H9 (cell line): ENCODE measurements at regions not wholly inside any gene's neighbourhood (a gene's known extent, or its start where the extent isn't known, plus 50 kb on each side); places are given as distances from the start of the nearest gene placed in this dataset.

Experiments
- DNase-seq: peaks from one replicate; pipeline ENCODE4 v3.0.0-alpha.2; 2017
- H2AFZ ChIP-seq: one replicate; pipeline ENCODE4 v1.6.1; 2013; ENCODE audit warnings: mild to moderate bottlenecking, low read length, control low read depth, moderate library complexity
- H2AK5ac ChIP-seq: 2 replicates; pipeline ENCODE4 v1.6.1; 2013; ENCODE audit warnings: low read length, control low read depth, mixed read lengths; ENCODE audit not compliant: insufficient read length
- H2BK120ac ChIP-seq: one replicate; pipeline ENCODE4 v1.6.1; 2013; ENCODE audit warnings: low read depth, mild to moderate bottlenecking, low read length, control low read depth, inconsistent platforms; ENCODE audit not compliant: poor library complexity, severe bottlenecking
- H2BK12ac ChIP-seq: 2 replicates; pipeline ENCODE4 v1.6.1; 2013; ENCODE audit warnings: low read length, control low read depth, mixed read lengths, low read depth; ENCODE audit not compliant: insufficient read length
- H2BK15ac ChIP-seq: 2 replicates; pipeline ENCODE4 v1.6.1; 2013; ENCODE audit warnings: low read depth, low read length, control low read depth
- H2BK20ac ChIP-seq: one replicate; pipeline ENCODE4 v1.6.1; 2013; ENCODE audit warnings: low read depth, mild to moderate bottlenecking, low read length, control low read depth, inconsistent platforms; ENCODE audit not compliant: poor library complexity, severe bottlenecking
- H2BK5ac ChIP-seq: 2 replicates; pipeline ENCODE4 v1.6.1; 2013; ENCODE audit warnings: low read length, control low read depth, mixed read lengths; ENCODE audit not compliant: insufficient read length
- H3K14ac ChIP-seq: 2 replicates; pipeline ENCODE4 v1.6.1; 2013; ENCODE audit warnings: low read length, control low read depth; ENCODE audit not compliant: insufficient read depth
- H3K18ac ChIP-seq: 2 replicates; pipeline ENCODE4 v1.6.1; 2013; ENCODE audit warnings: low read depth, mild to moderate bottlenecking, mixed read lengths, low read length, control low read depth; ENCODE audit not compliant: insufficient read length
- H3K23ac ChIP-seq: 2 replicates; pipeline ENCODE4 v1.6.1; 2013; ENCODE audit warnings: low read length, control low read depth, mixed read lengths, low read depth; ENCODE audit not compliant: insufficient read length
- H3K23me2 ChIP-seq: 2 replicates; pipeline ENCODE4 v1.6.1; 2013; ENCODE audit warnings: low read depth, mild to moderate bottlenecking, mixed read lengths, low read length, control low read depth; ENCODE audit not compliant: insufficient read length, poor library complexity, severe bottlenecking
- H3K27ac ChIP-seq: 2 replicates; pipeline ENCODE4 v1.5.1; 2013; ENCODE audit warnings: low read length, control low read depth, mixed read lengths, low read depth; ENCODE audit not compliant: insufficient read length
- H3K27me3 ChIP-seq: 2 replicates; pipeline ENCODE4 v1.6.1; 2013; ENCODE audit warnings: low read length, control low read depth, inconsistent platforms; ENCODE audit not compliant: insufficient read depth
- H3K4ac ChIP-seq: 2 replicates; pipeline ENCODE4 v1.6.1; 2013; ENCODE audit warnings: low read depth, mild to moderate bottlenecking, control low read depth, inconsistent platforms, low read length, moderate library complexity
- H3K4me1 ChIP-seq: 2 replicates; pipeline ENCODE4 v1.6.1; 2013; ENCODE audit warnings: low read length, control low read depth, inconsistent platforms; ENCODE audit not compliant: insufficient read depth
- H3K4me2 ChIP-seq: 2 replicates; pipeline ENCODE4 v1.6.1; 2013; ENCODE audit warnings: low read length, control low read depth, mixed read lengths; ENCODE audit not compliant: insufficient read length, insufficient read depth
- H3K56ac ChIP-seq: 2 replicates; pipeline ENCODE4 v1.6.1; 2013; ENCODE audit warnings: low read depth, mild to moderate bottlenecking, mixed read lengths, low read length, control low read depth; ENCODE audit not compliant: insufficient read length
- H3K79me1 ChIP-seq: 2 replicates; pipeline ENCODE4 v1.6.1; 2013; ENCODE audit warnings: low read depth, mild to moderate bottlenecking, moderate library complexity, low read length, control low read depth, inconsistent platforms; ENCODE audit not compliant: insufficient read depth, poor library complexity, severe bottlenecking
- H3K79me2 ChIP-seq: 2 replicates; pipeline ENCODE4 v1.6.1; 2013; ENCODE audit warnings: low read length, control low read depth, inconsistent platforms; ENCODE audit not compliant: insufficient read depth
- H3K9ac ChIP-seq: 2 replicates; pipeline ENCODE4 v1.6.1; 2013; ENCODE audit warnings: low read length, control low read depth, mixed read lengths; ENCODE audit not compliant: insufficient read length; ENCODE audit errors: extremely low read depth
- H3K9me3 ChIP-seq: one replicate; pipeline ENCODE4 v1.6.1; 2013; ENCODE audit warnings: low read depth, low read length, inconsistent platforms; ENCODE audit not compliant: control insufficient read depth
- H3T11ph ChIP-seq: one replicate; pipeline ENCODE4 v1.6.1; 2013; ENCODE audit warnings: mild to moderate bottlenecking, low read length, control low read depth, inconsistent platforms
- H4K20me1 ChIP-seq: one replicate; pipeline ENCODE4 v1.6.1; 2013; ENCODE audit not compliant: control insufficient read depth, insufficient read length, insufficient read depth
- H4K5ac ChIP-seq: 2 replicates; pipeline ENCODE4 v1.6.1; 2013; ENCODE audit warnings: low read depth, mild to moderate bottlenecking, mixed read lengths, low read length, control low read depth; ENCODE audit not compliant: insufficient read length
- H4K8ac ChIP-seq: replicated peaks from 2 replicates; pipeline ENCODE4 v1.6.1; 2013; ENCODE audit warnings: low read length, control low read depth, mixed read lengths, low read depth; ENCODE audit not compliant: insufficient read length
- H4K91ac ChIP-seq: 2 replicates; pipeline ENCODE4 v1.6.1; 2013; ENCODE audit warnings: low read depth, mild to moderate bottlenecking, moderate library complexity, mixed read lengths, low read length, control low read depth; ENCODE audit not compliant: insufficient read length
- H3K27ac Mint-ChIP-seq, 3 experiments: 2 replicates in 2 of 3; 3 replicates in 1 of 3; pipeline ENCODE4 v1.8.0; 2020 to 2021; ENCODE audit warnings: mixed read lengths in 3 of 3, mild to moderate bottlenecking in 1 of 3, moderate library complexity in 1 of 3
- H3K27me3 Mint-ChIP-seq: 2 replicates; pipeline ENCODE4 v1.8.0; 2021; ENCODE audit warnings: low read depth, mild to moderate bottlenecking, moderate library complexity, mixed read lengths
- H3K36me3 Mint-ChIP-seq, 3 experiments: 2 replicates in 2 of 3; 3 replicates in 1 of 3; pipeline ENCODE4 v1.8.0; 2020 to 2021; ENCODE audit warnings: low read depth in 3 of 3, mixed read lengths in 3 of 3; ENCODE audit not compliant: insufficient read depth in 1 of 3
- H3K4me1 Mint-ChIP-seq, 2 experiments: 2 replicates each; pipeline ENCODE4 v1.8.0; 2020; ENCODE audit warnings: mixed read lengths in 2 of 2
- H3K4me3 Mint-ChIP-seq, 2 experiments: 2 replicates in 1 of 2; 3 replicates in 1 of 2; pipeline ENCODE4 v1.8.0; 2020 to 2021; ENCODE audit warnings: mild to moderate bottlenecking in 2 of 2, mixed read lengths in 2 of 2, moderate library complexity in 1 of 2
- H3K9me3 Mint-ChIP-seq, 2 experiments: 2 replicates in 1 of 2; 3 replicates in 1 of 2; pipeline ENCODE4 v1.8.0; 2020; ENCODE audit warnings: mild to moderate bottlenecking in 2 of 2, mixed read lengths in 2 of 2, moderate library complexity in 1 of 2
- CTCF ChIP-seq: fragments of 200-600 bp; sonication (generic); conservative IDR thresholded peaks from 3 replicates; pipeline ENCODE4 v1.8.0; 2021; ENCODE audit warnings: antibody characterized with exemption, mild to moderate bottlenecking
- WGBS: extraction: QIAGEN DNeasy Blood & Tissue Kit; methylation state at CpG from one replicate; pipeline ENCODE4 v1.1.7; 2013; ENCODE audit warnings: missing lambda C conversion rate, low lambda C conversion rate, mixed read lengths; ENCODE audit not compliant: insufficient read length; ENCODE audit errors: extremely low coverage; 5-methylcytosine and 5-hydroxymethylcytosine counted together

- no peak overlapping the region for H2BK15ac ChIP-seq
- no peak overlapping the region for H4K5ac ChIP-seq
- no peaks in the 10 kb centered on the region for H3K79me2 ChIP-seq
- H3K4me1 ChIP-seq: peaks cover 2% of the 10 kb centered on the region; the same call in 1 of the 2 replicates
- DNase-seq: no peak
- H4K91ac ChIP-seq: no peak overlapping the region
- H2BK5ac ChIP-seq: no peak overlapping the region
- Mint-ChIP-seq H3K27ac (no peak overlapping the region), H3K4me1 (peaks cover 7 to 18% of the 10 kb centered on the region in 2 experiments), H3K27me3 (peaks cover 6% of the 10 kb centered on the region), H3K4me3 (no peak overlapping the region), H3K9me3 (no peaks in the 10 kb centered on the region; a peak in 1 of 5 replicates), H3K36me3 (no peaks in the 10 kb centered on the region)
- H3K9ac ChIP-seq: no peak overlapping the region
- H3K9me3 ChIP-seq: no peaks in the 10 kb centered on the region
- no peaks in the 10 kb centered on the region for H3K79me1 ChIP-seq
- H4K8ac ChIP-seq: no peak overlapping the region
- no peak overlapping the region for H3K14ac ChIP-seq
- no peak overlapping the region for H3K18ac ChIP-seq
- H2AK5ac ChIP-seq: no peak overlapping the region
- H3K27ac ChIP-seq: no peak overlapping the region
- H4K20me1 ChIP-seq: no peaks in the 10 kb centered on the region
- H2AFZ ChIP-seq: no peak overlapping the region
- no peak for TF ChIP-seq CTCF
- no peak overlapping the region for H2BK12ac ChIP-seq
- no peak overlapping the region for H2BK20ac ChIP-seq
- H3K4me2 ChIP-seq: no peak overlapping the region
- H3K4ac ChIP-seq: no peak overlapping the region
- no peak overlapping the region for H3K56ac ChIP-seq
- WGBS: no CpG with 5 or more reads among the region's 9 CpGs
- H3K27me3 ChIP-seq: no peaks in the 10 kb centered on the region
- H2BK120ac ChIP-seq: no peak overlapping the region
- H3K23ac ChIP-seq: no peak overlapping the region
- no peaks in the 10 kb centered on the region for H3K23me2 ChIP-seq
- H3T11ph ChIP-seq: no peak overlapping the region
These were observed 120.9 kb downstream of the FAM53A start for GRCh38 chr4:1563241-1563640.
